Prostate gland (tissue), 2 donors: ENCODE measurements at regions not wholly inside any gene's neighbourhood (a gene's known extent, or its start where the extent isn't known, plus 50 kb on each side); places are given as distances from the start of the nearest gene placed in this dataset.

Experiments
- CTCF ChIP-seq, 4 experiments: fragments of 200-600 bp in 2 of 4; fragments of 450-650 bp in 2 of 4; sonication (generic) in 2 of 4; IDR thresholded peaks; 1 replicate in 3 of 4; 2 replicates in 1 of 4; pipeline ENCODE4 v1.5.1; 2016 to 2019; ENCODE audit warnings: antibody characterized with exemption in 4 of 4, mild to moderate bottlenecking in 2 of 4, moderate library complexity in 2 of 4
- POLR2A ChIP-seq: fragments of 450-650 bp; IDR thresholded peaks from one replicate; pipeline ENCODE4 v1.6.1; 2016; ENCODE audit warnings: antibody characterized with exemption, mild to moderate bottlenecking
- POLR2AphosphoS5 ChIP-seq: sonication (generic); formaldehyde crosslinking; IDR thresholded peaks from one replicate; pipeline ENCODE4 v1.6.1; 2017; ENCODE audit warnings: antibody characterized with exemption

DNA sequence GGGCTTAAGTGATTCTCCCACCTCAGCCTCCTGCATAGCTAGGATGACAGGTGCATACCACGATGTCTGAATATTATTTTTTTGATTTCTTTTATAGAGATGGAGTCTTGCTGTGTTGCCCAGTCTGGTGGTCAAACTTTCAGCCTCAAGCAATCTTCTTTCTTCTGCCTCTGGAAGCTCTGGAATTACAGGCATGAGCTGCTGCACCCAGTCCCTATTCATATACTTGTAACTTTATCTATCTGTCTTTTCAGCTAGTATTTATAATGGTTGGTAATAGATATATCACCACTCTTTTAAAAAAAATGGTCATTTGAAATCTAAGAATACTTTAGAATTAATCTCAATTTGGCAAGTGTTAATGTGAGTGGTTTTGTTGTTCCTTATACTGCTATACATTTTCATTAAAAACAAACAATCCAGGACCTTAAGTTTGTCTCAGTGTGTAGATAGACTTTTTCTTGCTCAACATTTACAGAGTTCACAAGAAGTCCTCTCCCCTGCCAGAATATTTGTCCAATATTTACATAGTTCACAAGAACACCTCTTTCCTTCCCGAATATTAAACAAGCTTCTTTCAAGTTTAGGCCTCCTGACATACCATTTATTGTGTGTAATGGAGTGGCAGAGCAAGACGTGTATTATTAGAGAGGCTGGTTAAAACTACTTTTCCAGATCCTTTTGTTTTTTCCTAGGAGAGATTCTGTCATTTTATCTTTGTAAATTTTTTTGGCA lies 1197.4 kb upstream of the ADGRL3 start:
- TF ChIP-seq POLR2A (no peak), CTCF (IDR thresholded peaks at IDR 0.05) (no peak), POLR2AphosphoS5 (no peak)
